ENCODE measurements at regions not wholly inside any gene's neighbourhood (a gene's known extent, or its start where the extent isn't known, plus 50 kb on each side); places are given as distances from the start of the nearest gene placed in this dataset.

DNA sequence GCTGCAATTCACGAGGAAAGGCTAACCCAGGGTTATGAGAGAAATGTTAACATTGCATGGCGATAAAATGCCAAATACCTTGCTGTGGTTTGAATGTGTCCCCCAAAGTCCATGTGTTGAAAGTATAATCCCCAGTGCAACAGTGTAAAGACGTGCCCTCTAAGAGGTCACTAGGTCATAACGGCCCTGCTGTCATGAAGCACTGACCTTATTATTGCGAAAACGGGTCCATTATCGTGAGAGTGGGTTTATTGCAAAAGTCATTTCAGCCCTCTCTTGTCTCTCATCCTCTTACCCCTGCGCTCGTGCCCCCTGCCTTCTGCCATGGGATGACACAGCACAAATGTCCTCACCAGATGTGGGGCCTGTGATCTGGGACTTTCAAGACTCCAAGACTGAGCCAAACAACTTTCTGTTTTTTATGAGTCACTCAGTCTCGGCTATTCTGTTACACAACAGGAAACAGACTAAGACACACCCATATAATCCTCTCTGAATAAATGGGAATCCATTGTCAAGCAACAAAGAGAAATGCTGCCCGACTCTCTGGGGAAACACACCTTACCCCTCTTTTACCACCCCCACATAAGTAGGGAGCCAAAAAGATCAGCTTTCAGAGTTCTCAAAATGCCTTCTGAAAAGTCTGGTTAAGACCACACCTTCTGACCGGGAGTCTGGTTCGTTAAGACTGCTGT lies 73.1 kb upstream of the UCN3 start:
- TF ChIP-seq CTCF (IDR thresholded peaks at IDR 0.05) (no peak), POLR2A (IDR thresholded peaks at IDR 0.05) (no peak)

All from testis (tissue), 2 donors.